SU-DHL-6 (cell line): ENCODE measurements at regions not wholly inside any gene's neighbourhood (a gene's known extent, or its start where the extent isn't known, plus 50 kb on each side); places are given as distances from the start of the nearest gene placed in this dataset.

ENCODE experiments used
- CTCF ChIP-seq: fragments of 200-600 bp; sonication (generic); IDR thresholded peaks from one replicate; pipeline ENCODE4 v1.5.1; 2017; ENCODE audit warnings: antibody characterized with exemption, mild to moderate bottlenecking, low read length, moderate library complexity; ENCODE audit not compliant: insufficient read depth, poor library complexity, severe bottlenecking
- EZH2phosphoT487 ChIP-seq: fragments of 200-600 bp; sonication (generic), shearing (Covaris generic); conservative IDR thresholded peaks from 2 replicates; pipeline ENCODE4 v1.6.1; 2018; ENCODE audit warnings: mild to moderate bottlenecking, antibody characterized with exemption, low read length, moderate library complexity, mixed read lengths

DNA sequence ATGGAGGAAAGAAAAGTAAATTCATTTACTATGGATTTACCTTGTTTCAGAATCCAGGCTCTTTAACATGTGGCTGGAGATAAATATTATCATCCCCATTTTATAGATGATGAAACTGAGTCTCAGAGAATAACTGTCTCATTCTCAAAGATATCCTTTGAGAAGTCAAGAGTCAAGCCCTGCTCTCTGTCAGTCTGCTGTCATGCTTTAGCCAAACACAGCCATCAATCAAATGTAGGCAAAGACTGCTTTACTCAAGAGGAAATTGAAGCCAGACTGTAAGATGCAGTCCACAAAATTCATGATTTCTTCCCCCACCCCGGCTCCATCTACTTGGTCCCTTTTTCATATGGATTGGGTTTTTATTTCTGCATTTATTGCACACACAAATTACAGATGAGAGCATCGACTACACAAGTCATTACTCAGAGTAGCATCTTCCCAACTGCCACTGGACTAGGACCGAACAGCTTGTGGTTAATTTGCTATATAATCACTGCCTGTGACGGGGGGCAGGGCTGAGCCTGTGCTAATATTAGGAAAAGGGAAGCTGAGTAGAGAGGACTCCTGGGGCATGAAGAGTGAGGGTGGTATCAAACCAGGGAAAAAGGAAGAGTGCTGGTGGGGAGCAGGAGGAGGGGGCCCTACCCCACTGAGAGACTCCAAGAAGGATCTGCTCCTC is 102.7 kb upstream of the TOP1 start:
- TF ChIP-seq CTCF = no peak
- TF ChIP-seq EZH2phosphoT487 = no peak
